ENCODE measurements at regions not wholly inside any gene's neighbourhood (a gene's known extent, or its start where the extent isn't known, plus 50 kb on each side); places are given as distances from the start of the nearest gene placed in this dataset.

GRCh38 chr1:242736611-242737010, 212.1 kb upstream of the PLD5 start:
- Mint-ChIP-seq H3K9me3 (no peaks in the 10 kb centered on the region), H3K36me3 (ENCODE audit: low read depth) (no peaks in the 10 kb centered on the region), H3K27me3 (ENCODE audit: insufficient read depth) (no peaks in the 10 kb centered on the region), H3K4me1 (ENCODE audit: low read depth) (no peaks in the 10 kb centered on the region), H3K4me3 (no peak overlapping the region), H3K27ac (no peak overlapping the region)
- no peak for DNase-seq (ENCODE audit: low spot score)
- intact Hi-C loops (cut with micrococcal nuclease), result no loop called here

GRCh38 chr1:242735323-242735722, 210.8 kb upstream of the PLD5 start:
- Mint-ChIP-seq H3K36me3 (ENCODE audit: low read depth) (no peaks in the 10 kb centered on the region), H3K27ac (no peak overlapping the region), H3K27me3 (ENCODE audit: insufficient read depth) (no peaks in the 10 kb centered on the region), H3K4me3 (no peak overlapping the region), H3K4me1 (ENCODE audit: low read depth) (no peaks in the 10 kb centered on the region), H3K9me3 (no peaks in the 10 kb centered on the region)
- DNase-seq (ENCODE audit: low spot score), result no peak
- intact Hi-C loops (cut with micrococcal nuclease), result no loop called here

GRCh38 chr1:242731446-242731845, 206.9 kb upstream of the PLD5 start:
- Mint-ChIP-seq H3K27ac (no peak overlapping the region), H3K4me3 (no peak overlapping the region), H3K4me1 (ENCODE audit: low read depth) (no peaks in the 10 kb centered on the region), H3K9me3 (no peaks in the 10 kb centered on the region), H3K27me3 (ENCODE audit: insufficient read depth) (no peaks in the 10 kb centered on the region), H3K36me3 (ENCODE audit: low read depth) (no peaks in the 10 kb centered on the region)
- intact Hi-C loops (cut with micrococcal nuclease), result no loop called here
- no peak for DNase-seq (ENCODE audit: low spot score)

- H3K9me3 Mint-ChIP-seq, result no peaks in the 10 kb centered on the region
- H3K36me3 Mint-ChIP-seq (ENCODE audit: low read depth), result no peaks in the 10 kb centered on the region
- no peak overlapping the region for H3K4me3 Mint-ChIP-seq
- H3K27ac Mint-ChIP-seq, result no peak overlapping the region
- intact Hi-C loops (cut with micrococcal nuclease), result no loop called here
- no peak for DNase-seq (ENCODE audit: low spot score)
- H3K4me1 Mint-ChIP-seq (ENCODE audit: low read depth), result no peaks in the 10 kb centered on the region
- H3K27me3 Mint-ChIP-seq (ENCODE audit: insufficient read depth), result no peaks in the 10 kb centered on the region
Measured at GRCh38 chr1:242728696-242729095, 204.2 kb upstream of the PLD5 start.

GRCh38 chr1:242723044-242723716, 198.7 kb upstream of the PLD5 start:
- intact Hi-C loops (cut with micrococcal nuclease), result no loop called here
- Mint-ChIP-seq H3K27me3 (ENCODE audit: insufficient read depth) (no peaks in the 10 kb centered on the region), H3K4me3 (no peak overlapping the region), H3K27ac (no peak overlapping the region), H3K4me1 (ENCODE audit: low read depth) (no peaks in the 10 kb centered on the region), H3K9me3 (no peaks in the 10 kb centered on the region), H3K36me3 (ENCODE audit: low read depth) (no peaks in the 10 kb centered on the region)
- no peak for DNase-seq (ENCODE audit: low spot score)

GRCh38 chr1:242718967-242719366, 194.5 kb upstream of the PLD5 start:
- H3K27ac Mint-ChIP-seq, result no peak overlapping the region
- DNase-seq (ENCODE audit: low spot score), result no peak

GRCh38 chr1:242712248-242712647, 187.8 kb upstream of the PLD5 start:
- no peaks in the 10 kb centered on the region for H3K27me3 Mint-ChIP-seq (ENCODE audit: insufficient read depth)
- no peak for DNase-seq (ENCODE audit: low spot score)
- no peaks in the 10 kb centered on the region for H3K36me3 Mint-ChIP-seq (ENCODE audit: low read depth)
- H3K9me3 Mint-ChIP-seq, result peaks cover 5% of the 10 kb centered on the region
- no peak overlapping the region for H3K27ac Mint-ChIP-seq
- no peak overlapping the region for H3K4me3 Mint-ChIP-seq
- H3K4me1 Mint-ChIP-seq (ENCODE audit: low read depth), result no peaks in the 10 kb centered on the region
- intact Hi-C loops (cut with micrococcal nuclease), result no loop called here

More at GRCh38 chr1:242718967-242719366, 194.5 kb upstream of the PLD5 start:
- Mint-ChIP-seq H3K36me3 (ENCODE audit: low read depth) (no peaks in the 10 kb centered on the region), H3K9me3 (peaks cover 5% of the 10 kb centered on the region), H3K4me3 (no peak overlapping the region), H3K4me1 (ENCODE audit: low read depth) (no peaks in the 10 kb centered on the region), H3K27me3 (ENCODE audit: insufficient read depth) (no peaks in the 10 kb centered on the region)
- intact Hi-C loops (cut with micrococcal nuclease), result no loop called here

- Mint-ChIP-seq H3K9me3 (peaks cover 5% of the 10 kb centered on the region), H3K27ac (no peak overlapping the region), H3K36me3 (ENCODE audit: low read depth) (no peaks in the 10 kb centered on the region), H3K4me1 (ENCODE audit: low read depth) (no peaks in the 10 kb centered on the region), H3K4me3 (no peak overlapping the region), H3K27me3 (ENCODE audit: insufficient read depth) (no peaks in the 10 kb centered on the region)
- no peak for DNase-seq (ENCODE audit: low spot score)
- intact Hi-C loops (cut with micrococcal nuclease), result no loop called here
Measured at GRCh38 chr1:242710847-242711246, 186.3 kb upstream of the PLD5 start.

GRCh38 chr1:242710286-242710685, 185.8 kb upstream of the PLD5 start:
- H3K36me3 Mint-ChIP-seq (ENCODE audit: low read depth), result no peaks in the 10 kb centered on the region
- no peak for DNase-seq (ENCODE audit: low spot score)
- peaks cover 5% of the 10 kb centered on the region for H3K9me3 Mint-ChIP-seq
- H3K27me3 Mint-ChIP-seq (ENCODE audit: insufficient read depth), result no peaks in the 10 kb centered on the region
- no peaks in the 10 kb centered on the region for H3K4me1 Mint-ChIP-seq (ENCODE audit: low read depth)
- intact Hi-C loops (cut with micrococcal nuclease), result no loop called here
- H3K27ac Mint-ChIP-seq, result no peak overlapping the region
- no peak overlapping the region for H3K4me3 Mint-ChIP-seq

GRCh38 chr1:242703467-242703866, 179.0 kb upstream of the PLD5 start:
- no peak for DNase-seq (ENCODE audit: low spot score)
- Mint-ChIP-seq H3K27me3 (ENCODE audit: insufficient read depth) (no peaks in the 10 kb centered on the region), H3K4me1 (ENCODE audit: low read depth) (no peaks in the 10 kb centered on the region), H3K36me3 (ENCODE audit: low read depth) (no peaks in the 10 kb centered on the region), H3K27ac (no peak overlapping the region), H3K9me3 (no peaks in the 10 kb centered on the region), H3K4me3 (no peak overlapping the region)
- intact Hi-C loops (cut with micrococcal nuclease), result no loop called here

- Mint-ChIP-seq H3K4me3 (no peak overlapping the region), H3K9me3 (no peaks in the 10 kb centered on the region), H3K4me1 (ENCODE audit: low read depth) (no peaks in the 10 kb centered on the region), H3K27ac (no peak overlapping the region), H3K27me3 (ENCODE audit: insufficient read depth) (no peaks in the 10 kb centered on the region), H3K36me3 (ENCODE audit: low read depth) (no peaks in the 10 kb centered on the region)
- DNase-seq (ENCODE audit: low spot score), result no peak
- intact Hi-C loops (cut with micrococcal nuclease), result no loop called here
Measured at GRCh38 chr1:242692988-242693387, 168.5 kb upstream of the PLD5 start.

- Mint-ChIP-seq H3K9me3 (no peaks in the 10 kb centered on the region), H3K4me3 (no peak overlapping the region), H3K36me3 (ENCODE audit: low read depth) (no peaks in the 10 kb centered on the region), H3K4me1 (ENCODE audit: low read depth) (no peaks in the 10 kb centered on the region), H3K27me3 (ENCODE audit: insufficient read depth) (no peaks in the 10 kb centered on the region), H3K27ac (no peak overlapping the region)
- intact Hi-C loops (cut with micrococcal nuclease), result no loop called here
- DNase-seq (ENCODE audit: low spot score), result no peak
Measured at GRCh38 chr1:242691610-242691945, 167.1 kb upstream of the PLD5 start.

GRCh38 chr1:242690849-242691609, 166.5 kb upstream of the PLD5 start:
- Mint-ChIP-seq H3K9me3 (no peaks in the 10 kb centered on the region), H3K27me3 (ENCODE audit: insufficient read depth) (no peaks in the 10 kb centered on the region), H3K27ac (no peak overlapping the region), H3K36me3 (ENCODE audit: low read depth) (no peaks in the 10 kb centered on the region), H3K4me3 (no peak overlapping the region), H3K4me1 (ENCODE audit: low read depth) (no peaks in the 10 kb centered on the region)
- intact Hi-C loops (cut with micrococcal nuclease), result no loop called here
- no peak for DNase-seq (ENCODE audit: low spot score)

All from activated T-helper 1 cell treated with anti-CD3 and anti-CD28 coated beads, Interleukin-12 subunit alpha, Interleukin-12 subunit beta, Interleukin-2, Interleukin-4 antibody, amounts not matched to agents 30 ng/mL and 10 ng/mL and 1 ng/mL, durations not matched to agents 14 hours and 24 hours and 36 hours (primary cell).